ENCODE measurements at regions not wholly inside any gene's neighbourhood (a gene's known extent, or its start where the extent isn't known, plus 50 kb on each side); places are given as distances from the start of the nearest gene placed in this dataset.
"Not testable (repeated sequence)": the region's sequence is repeated elsewhere in the genome, so short reads cannot be mapped to it uniquely, and the experiment has no call there.

GRCh38 chr6:21282360-21282759 lies 311.2 kb upstream of the SOX4 start:
- DNase-seq: not testable (repeated sequence)

DNA sequence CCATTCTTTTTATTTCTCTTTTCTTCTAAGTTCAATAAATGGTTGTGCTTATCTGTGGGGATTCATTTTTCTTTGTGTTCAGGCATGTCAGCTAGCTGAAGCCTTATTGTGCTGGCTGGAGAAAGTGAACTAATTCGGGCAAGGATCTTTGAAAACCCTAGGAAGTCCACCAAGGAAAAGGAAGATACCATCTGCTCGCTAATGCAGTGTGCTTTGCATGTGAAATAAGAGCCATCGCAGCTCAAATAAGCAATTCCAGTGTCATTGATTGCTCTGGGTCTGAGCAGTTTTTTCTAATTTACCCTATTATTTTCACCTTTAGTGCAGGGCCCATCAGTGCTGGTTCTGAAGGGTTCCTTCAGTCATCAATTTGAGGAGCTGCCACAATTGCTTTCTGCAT lies 309.4 kb upstream of the SOX4 start:
- DNase-seq: no peak

DNA sequence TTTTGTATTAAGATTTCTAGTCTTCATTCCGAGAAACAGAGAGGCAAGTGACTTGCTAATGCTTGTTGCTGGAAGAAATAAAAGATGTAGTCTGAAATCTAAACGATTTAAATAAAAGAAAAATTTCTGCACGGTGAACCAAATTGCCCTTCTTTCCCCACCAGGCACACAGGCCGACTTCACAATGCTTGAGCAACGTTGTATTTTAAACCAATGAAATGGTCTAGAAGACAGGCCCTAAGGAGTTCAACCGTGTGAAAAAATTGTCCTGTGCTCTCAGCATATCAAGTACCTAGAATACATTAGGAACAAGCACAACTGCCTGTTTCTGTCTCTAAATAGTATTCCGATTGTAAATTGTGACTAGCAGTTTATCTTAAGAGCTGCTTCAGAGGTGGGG lies 308.8 kb upstream of the SOX4 start:
- DNase-seq: no peak

DNA sequence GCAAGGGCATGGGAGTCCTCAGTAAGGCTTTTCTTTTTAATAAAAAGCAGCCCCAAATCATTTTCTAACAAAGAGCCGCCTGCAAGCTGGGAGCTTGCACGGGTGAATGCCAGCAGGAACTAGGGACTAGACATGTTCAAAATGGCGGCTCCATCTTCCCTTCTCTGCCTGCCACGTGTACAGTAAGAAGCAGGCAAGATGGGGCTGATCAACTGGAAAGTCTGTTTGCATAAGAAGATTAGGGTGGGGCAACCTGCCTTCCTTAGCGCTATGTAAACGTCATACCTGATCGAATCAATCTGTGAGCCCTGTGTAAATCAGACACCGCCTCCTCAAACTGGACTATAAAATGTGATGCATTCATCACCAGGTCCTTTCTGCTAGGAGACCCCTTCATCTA lies 299.4 kb upstream of the SOX4 start:
- no peak for DNase-seq

DNA sequence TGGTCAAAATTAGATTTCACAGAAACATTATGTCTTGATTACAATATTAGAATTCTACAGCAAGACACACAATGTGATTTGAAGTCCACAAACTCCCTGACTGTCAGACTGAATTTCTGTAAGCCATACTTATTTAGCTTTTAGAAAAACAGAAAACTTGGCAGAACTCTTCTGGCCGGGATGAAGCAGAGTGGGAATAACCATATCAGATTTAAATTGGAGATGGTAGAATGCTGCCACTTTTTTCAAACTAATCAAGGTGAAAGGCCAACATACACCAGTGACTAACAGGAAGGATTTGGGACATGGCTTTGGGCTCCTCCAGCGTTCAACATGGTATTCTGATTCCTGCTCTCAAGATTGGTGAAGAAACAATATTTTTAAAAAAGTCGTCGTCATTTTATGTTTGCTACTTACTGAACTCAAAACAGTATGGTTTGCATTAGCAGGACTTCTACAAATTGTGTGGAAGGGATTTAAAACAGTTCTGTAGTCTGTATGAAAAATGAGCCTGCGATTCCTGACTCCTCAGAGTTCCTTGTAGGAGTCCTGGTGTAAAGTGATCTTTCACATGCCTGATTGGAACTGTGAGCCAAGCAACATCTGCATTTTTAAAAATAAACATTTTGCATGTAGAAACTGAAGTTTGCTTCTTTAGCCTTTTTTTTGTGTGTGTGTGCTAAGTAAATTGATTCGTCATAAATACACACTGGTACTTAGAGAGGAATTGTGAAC lies 297.9 kb upstream of the SOX4 start:
- DNase-seq: no peak

GRCh38 chr6:21297665-21298064 lies 295.9 kb upstream of the SOX4 start:
- no peak for DNase-seq

DNA sequence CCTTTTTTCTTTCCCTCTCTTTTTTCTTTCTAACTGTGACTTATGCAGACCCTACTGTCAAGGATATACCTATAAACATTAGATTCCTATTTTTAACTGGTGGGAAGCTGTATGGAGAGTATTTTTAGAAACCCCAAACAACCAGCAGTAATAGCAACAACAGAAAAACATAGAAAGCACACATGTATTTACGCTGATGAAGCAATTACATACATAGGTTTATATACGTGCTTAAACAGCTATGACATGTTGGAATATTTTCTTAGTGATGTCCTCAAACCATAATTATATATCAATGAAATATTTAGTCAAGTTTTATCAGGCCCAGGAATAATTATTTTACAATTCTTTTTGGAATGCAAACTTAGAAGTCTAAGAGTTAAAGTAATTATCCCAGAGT lies 294.3 kb upstream of the SOX4 start:
- no peak for DNase-seq

DNA sequence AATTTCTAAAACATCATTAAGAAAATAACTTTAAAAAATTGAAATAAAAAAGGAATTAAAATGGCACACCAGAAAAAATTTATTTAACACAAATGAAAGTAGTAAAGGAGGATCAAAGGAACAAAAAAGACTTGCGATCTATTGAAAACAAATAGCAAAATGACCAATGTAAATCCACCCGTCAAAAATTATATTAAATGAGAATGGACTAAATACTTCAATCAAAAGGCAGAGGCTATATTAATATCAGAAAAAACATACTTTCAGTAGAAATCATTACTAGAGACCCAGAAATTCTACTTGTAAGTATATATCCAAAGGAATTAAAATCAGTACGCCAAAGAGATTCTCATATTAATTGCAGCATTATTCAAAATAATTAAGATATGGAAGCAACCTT lies 293.1 kb upstream of the SOX4 start:
- no peak for DNase-seq

- DNase-seq: no peak
These were observed 287.6 kb upstream of the SOX4 start for GRCh38 chr6:21305893-21306332.

GRCh38 chr6:21306546-21306945 lies 287.0 kb upstream of the SOX4 start:
- no peak for DNase-seq

- DNase-seq: no peak
These were observed 283.7 kb upstream of the SOX4 start for GRCh38 chr6:21309807-21310221.

DNA sequence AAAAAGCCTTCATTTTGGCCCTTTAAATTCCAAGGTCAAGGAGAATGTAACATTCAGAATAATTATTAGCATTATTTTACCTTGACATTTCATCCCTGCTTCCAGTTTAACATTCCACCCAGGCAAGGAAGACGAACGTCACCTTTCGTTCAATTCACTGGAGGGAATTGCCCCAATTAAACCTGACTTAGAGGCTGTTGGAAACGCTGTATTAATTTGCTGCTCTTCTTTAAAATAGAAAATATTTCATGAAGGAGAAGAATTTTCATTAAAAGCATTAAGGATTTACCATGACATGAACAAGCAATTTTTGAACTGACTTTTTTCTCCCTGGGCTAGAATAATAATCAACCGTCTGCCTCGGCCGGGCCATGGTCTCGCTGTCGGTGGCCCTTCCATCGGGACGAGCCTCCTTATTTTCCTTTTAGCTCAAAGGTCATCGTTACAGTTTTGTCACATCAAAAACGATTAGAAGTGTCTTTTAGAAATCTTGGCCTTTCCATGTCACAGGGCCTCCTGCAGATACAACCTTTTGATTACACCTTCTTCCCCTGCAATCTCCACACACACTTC lies 282.9 kb upstream of the SOX4 start:
- DNase-seq: no peak

DNA sequence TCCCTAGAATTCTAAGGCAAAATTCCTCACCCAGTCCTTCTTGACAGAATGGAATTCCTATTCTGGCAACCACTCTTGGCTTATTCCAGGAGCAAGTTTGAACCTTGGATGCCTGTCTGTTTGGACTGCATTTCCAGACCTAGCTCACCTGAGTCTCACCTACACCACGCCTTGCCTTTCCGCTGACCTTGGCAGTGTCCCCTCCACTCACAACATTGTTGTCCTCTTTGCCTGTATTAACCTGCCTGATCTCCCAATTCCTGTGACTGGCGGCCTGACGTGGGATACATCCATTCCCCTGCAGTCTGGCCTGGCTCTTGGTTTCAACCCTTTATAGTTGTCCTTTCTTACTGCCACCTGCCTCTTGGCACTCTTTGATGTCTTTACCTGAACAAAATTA lies 281.4 kb upstream of the SOX4 start:
- no peak for DNase-seq

GRCh38 chr6:21317642-21318041 lies 275.9 kb upstream of the SOX4 start:
- no peak for DNase-seq

GRCh38 chr6:21321076-21321475 lies 272.5 kb upstream of the SOX4 start:
- peak in 1 of 2 donors; percentile 0 for DNase-seq

DNA sequence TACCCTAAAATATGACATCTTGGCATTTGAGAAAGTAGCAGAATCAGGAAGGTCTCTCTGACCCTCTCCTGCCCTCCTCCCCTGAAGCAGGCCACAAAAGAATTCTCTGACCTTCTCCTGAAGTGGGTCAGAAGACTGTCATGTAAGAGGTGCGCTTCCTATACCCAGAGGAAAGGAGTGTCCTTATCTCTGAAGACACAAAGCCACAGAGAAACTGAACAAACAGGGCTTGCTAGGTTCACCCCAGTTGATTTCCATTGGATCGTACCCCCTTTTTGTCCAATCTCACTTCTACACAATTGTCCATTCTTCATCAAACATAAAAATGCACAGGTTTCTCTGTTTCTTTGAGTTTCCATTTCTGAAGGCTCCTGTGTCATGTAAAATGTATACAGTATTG lies 272.0 kb upstream of the SOX4 start:
- no peak for DNase-seq

DNA sequence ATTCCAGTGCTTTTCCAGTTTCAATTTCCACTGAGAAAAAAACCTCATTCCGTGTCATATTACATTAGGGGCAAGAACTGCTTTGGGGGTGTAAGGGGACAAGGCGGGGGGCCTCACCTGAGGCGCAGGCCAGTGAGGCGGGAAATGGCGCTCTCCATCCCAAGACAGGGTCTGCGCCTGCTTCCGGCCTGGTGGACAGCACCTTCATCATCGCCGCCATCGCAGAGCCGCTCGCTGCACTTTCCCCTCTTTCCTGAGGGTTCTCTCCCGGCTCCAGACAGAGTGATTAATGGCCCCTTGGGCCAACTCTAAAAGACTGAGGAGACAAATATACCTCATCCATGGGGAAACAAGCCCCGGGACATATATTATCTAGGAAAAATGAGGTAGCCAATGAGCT lies 270.0 kb upstream of the SOX4 start:
- no peak for DNase-seq

- no peak for DNase-seq
These were observed 268.2 kb upstream of the SOX4 start for GRCh38 chr6:21325201-21325856.

DNA sequence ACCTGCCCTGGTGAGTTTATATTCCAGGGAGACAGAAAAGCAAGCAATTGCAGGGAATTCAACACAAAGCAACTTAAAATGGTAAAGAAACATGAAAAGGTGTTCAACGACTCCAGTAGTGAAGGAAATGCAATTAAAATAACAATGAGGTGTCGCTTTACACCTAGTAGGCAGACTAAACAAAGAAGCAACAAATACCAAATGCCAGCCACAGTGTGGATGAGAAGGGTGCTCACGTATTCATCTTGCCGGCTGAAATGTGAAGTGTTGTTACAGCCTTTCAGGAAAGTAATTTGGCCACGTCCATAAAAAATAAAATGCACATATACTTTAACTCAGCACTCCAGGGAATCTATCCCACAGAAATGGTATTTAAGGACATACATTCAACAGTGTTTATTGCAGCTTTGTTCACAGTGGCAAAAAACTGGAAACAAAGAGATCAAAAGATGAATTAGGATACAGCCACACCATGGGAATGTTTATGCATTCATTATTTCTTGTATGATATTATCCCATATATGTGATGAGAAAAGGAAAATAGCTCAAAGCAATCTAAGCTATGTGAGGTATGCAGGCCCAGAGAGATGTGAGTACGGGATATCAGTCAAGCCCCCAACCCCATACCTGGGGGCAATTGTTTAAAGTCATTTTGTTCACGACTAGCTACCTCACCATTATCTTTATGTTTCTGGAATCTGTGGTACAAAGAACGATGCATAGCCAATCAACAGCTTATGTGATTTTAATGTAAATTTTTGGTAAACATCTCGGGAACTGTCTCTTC lies 266.0 kb upstream of the SOX4 start:
- DNase-seq: no peak

DNA sequence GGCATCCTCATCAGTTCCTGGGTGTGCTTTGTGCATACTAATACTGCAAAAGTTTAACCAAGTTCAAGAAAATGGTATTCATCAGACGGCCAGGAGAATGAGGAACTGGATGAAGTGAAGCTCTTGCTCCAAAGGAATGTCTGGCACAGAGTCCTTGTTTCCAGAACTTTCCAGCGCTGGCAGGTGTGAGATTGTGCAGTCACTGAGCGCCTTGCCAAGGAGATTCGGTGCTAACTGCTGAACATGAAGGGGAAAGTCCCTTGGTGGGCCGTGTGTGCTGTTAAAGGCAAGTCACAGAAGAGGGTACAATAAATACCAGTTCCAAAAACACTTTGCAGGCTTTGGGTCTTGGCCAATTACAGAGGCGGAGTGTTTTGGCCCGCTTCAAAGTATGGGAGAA lies 262.3 kb upstream of the SOX4 start:
- no peak for DNase-seq

DNA sequence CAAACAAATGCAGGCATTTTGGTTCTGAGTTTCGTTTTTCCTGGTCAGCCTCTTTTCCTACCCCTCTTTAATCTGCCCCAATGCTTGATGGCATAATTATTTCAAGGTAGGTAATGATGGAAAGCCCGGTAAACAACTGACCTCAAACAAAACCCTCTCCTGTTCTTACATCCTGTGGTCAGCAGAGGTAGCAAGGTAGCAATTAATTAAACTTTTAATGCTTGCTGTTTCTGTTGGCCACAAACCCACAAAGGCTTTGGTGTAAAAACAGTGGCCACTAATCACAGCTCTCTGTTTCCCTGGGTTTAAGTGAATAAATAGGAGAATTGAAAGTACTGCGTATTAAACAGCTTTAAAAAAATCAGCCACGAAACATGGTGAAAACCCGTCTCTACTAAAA lies 261.5 kb upstream of the SOX4 start:
- DNase-seq: no peak

- no peak for DNase-seq
These were observed 260.9 kb upstream of the SOX4 start for GRCh38 chr6:21332660-21333059.

- no peak for DNase-seq
These were observed 259.8 kb upstream of the SOX4 start for GRCh38 chr6:21333715-21334114.

DNA sequence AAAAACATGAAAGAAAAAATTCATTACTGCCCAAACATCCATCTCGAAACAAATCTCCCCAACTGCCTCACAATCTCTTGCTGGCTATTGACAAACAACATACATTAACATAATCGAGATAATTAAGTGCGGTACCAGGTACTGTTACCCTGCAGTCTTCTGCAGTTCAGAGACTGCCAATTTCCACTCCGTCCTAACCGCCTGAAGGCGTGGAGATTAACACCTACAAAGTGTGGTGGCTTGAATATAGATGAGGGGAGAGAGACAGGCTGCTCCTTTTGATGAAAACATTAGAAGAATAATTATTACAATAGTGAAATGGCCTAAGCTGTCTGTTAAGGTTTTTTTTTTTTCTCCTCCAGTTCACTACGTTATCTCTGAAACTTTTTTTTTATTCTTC lies 258.9 kb upstream of the SOX4 start:
- no peak for DNase-seq
